ENCODE measurements at regions not wholly inside any gene's neighbourhood (a gene's known extent, or its start where the extent isn't known, plus 50 kb on each side); places are given as distances from the start of the nearest gene placed in this dataset.

DNA sequence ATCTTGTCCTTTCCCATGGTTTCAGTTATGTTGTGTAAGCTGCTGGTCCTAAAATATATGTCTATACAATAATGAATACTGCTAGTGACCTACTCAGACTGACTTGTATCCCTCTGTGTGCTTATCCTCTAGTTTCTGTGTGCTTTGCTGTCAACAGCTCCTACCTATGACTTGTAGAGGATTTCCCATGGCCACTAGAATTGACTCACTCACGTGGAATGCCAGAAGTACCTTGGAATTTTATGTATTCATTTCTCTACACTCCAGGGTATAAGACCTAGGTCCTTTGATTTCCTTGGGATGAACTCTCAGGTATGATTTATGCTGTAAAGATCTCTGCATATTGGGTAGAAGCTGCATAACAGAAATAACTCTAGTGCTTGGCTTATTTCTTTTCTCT is 279.9 kb upstream of the SLIT2 start:
- H3K27ac ChIP-seq (ENCODE audit: insufficient read length, low read depth, low read length) = no peak overlapping the region
- no peaks in the 10 kb centered on the region for H3K27me3 ChIP-seq (ENCODE audit: insufficient read depth, low read length)
- no peak for TF ChIP-seq CTCF (conservative IDR thresholded peaks at IDR 0.05)
- no peaks in the 10 kb centered on the region for H3K79me2 ChIP-seq (ENCODE audit: insufficient read depth, low read length)
- Mint-ChIP-seq H3K4me1 (peaks cover 0 to 4% of the 10 kb centered on the region in 2 experiments; a peak in 2 of 4 replicates), H3K4me3 (no peak overlapping the region), H3K9me3 (peaks cover 18 to 21% of the 10 kb centered on the region in 2 experiments), H3K27me3 (ENCODE audit: low read depth) (no peaks in the 10 kb centered on the region), H3K36me3 (ENCODE audit: insufficient read depth in 1 of 3, low read depth in 3 of 3) (peaks cover 5 to 18% (median 7%) of the 10 kb centered on the region in 3 experiments), H3K27ac (no peak overlapping the region)
- H3K56ac ChIP-seq (ENCODE audit: insufficient read length, low read depth, low read length) = no peak overlapping the region
- no peak overlapping the region for H2AK5ac ChIP-seq (ENCODE audit: insufficient read length, low read length)
- no peak overlapping the region for H3K14ac ChIP-seq (ENCODE audit: insufficient read depth, low read length)
- H3K4ac ChIP-seq (ENCODE audit: low read depth, low read length) = no peak overlapping the region
- H2AFZ ChIP-seq (ENCODE audit: low read length) = no peak overlapping the region
- H2BK120ac ChIP-seq (ENCODE audit: low read depth, low read length, poor library complexity, severe bottlenecking) = no peak overlapping the region
- H3K4me2 ChIP-seq (ENCODE audit: insufficient read depth, insufficient read length, low read length) = no peak overlapping the region
- no peak overlapping the region for H3T11ph ChIP-seq (ENCODE audit: low read length)
- H3K18ac ChIP-seq (ENCODE audit: insufficient read length, low read depth, low read length) = no peak overlapping the region
- H2BK15ac ChIP-seq (ENCODE audit: low read depth, low read length) = no peak overlapping the region
- no peak overlapping the region for H2BK20ac ChIP-seq (ENCODE audit: low read depth, low read length, poor library complexity, severe bottlenecking)
- no peaks in the 10 kb centered on the region for H3K4me1 ChIP-seq (ENCODE audit: insufficient read depth, low read length)
- H2BK12ac ChIP-seq (ENCODE audit: insufficient read length, low read depth, low read length) = no peak overlapping the region
- no peak overlapping the region for H4K91ac ChIP-seq (ENCODE audit: insufficient read length, low read depth, low read length)
- no CpG with 5 or more reads among the region's 1 CpG for WGBS (ENCODE audit: extremely low coverage, insufficient read length, low lambda C conversion rate)
- DNase-seq = no peak
- no peak overlapping the region for H4K8ac ChIP-seq (replicated peaks; ENCODE audit: insufficient read length, low read depth, low read length)
- no peak overlapping the region for H3K9ac ChIP-seq (ENCODE audit: extremely low read depth, insufficient read length, low read length)
- H3K79me1 ChIP-seq (ENCODE audit: insufficient read depth, low read depth, low read length, poor library complexity, severe bottlenecking) = no peaks in the 10 kb centered on the region
- no peaks in the 10 kb centered on the region for H3K9me3 ChIP-seq (ENCODE audit: control insufficient read depth, low read depth, low read length)
- H3K23me2 ChIP-seq (ENCODE audit: insufficient read length, low read depth, low read length, poor library complexity, severe bottlenecking) = no peaks in the 10 kb centered on the region
- H3K23ac ChIP-seq (ENCODE audit: insufficient read length, low read depth, low read length) = no peak overlapping the region
- H2BK5ac ChIP-seq (ENCODE audit: insufficient read length, low read length) = no peak overlapping the region
- no peak overlapping the region for H4K5ac ChIP-seq (ENCODE audit: insufficient read length, low read depth, low read length)
- no peaks in the 10 kb centered on the region for H4K20me1 ChIP-seq (ENCODE audit: control insufficient read depth, insufficient read depth, insufficient read length)
